Astrocyte (in vitro differentiated cells and primary cell): ENCODE measurements at regions not wholly inside any gene's neighbourhood (a gene's known extent, or its start where the extent isn't known, plus 50 kb on each side); places are given as distances from the start of the nearest gene placed in this dataset.

Experiments
- DNase-seq: peaks from one replicate; pipeline ENCODE4 v3.0.0-alpha.2; 2010; ENCODE audit warnings: low read depth
- FAIRE-seq: peaks from 2 replicates; lab custom pipeline; 2011; peaks lifted over from hg19 to GRCh38; lab: Jason Lieb, UNC
- H2AFZ ChIP-seq: 2 replicates; pipeline ENCODE4 v1.6.0; 2012; ENCODE audit warnings: low read depth, low read length, inconsistent platforms
- H3K27ac ChIP-seq: 2 replicates; pipeline ENCODE4 v1.5.1; 2011; ENCODE audit warnings: low read depth, low read length, inconsistent platforms
- H3K27me3 ChIP-seq: 2 replicates; pipeline ENCODE4 v1.6.0; 2011; ENCODE audit warnings: low read length, inconsistent platforms; ENCODE audit not compliant: insufficient read depth
- H3K36me3 ChIP-seq: 2 replicates; pipeline ENCODE4 v1.5.1; 2011; ENCODE audit warnings: low read length, inconsistent platforms; ENCODE audit not compliant: insufficient read depth
- H3K4me1 ChIP-seq: 2 replicates; pipeline ENCODE4 v1.5.1; 2011; ENCODE audit warnings: low read length, inconsistent platforms; ENCODE audit not compliant: insufficient read depth
- H3K4me2 ChIP-seq: 2 replicates; pipeline ENCODE4 v1.6.0; 2012; ENCODE audit warnings: low read length, inconsistent platforms
- H3K4me3 ChIP-seq: 2 replicates; pipeline ENCODE4 v1.5.1; 2011; ENCODE audit warnings: low read depth, mild to moderate bottlenecking, low read length, inconsistent platforms; ENCODE audit not compliant: insufficient read depth
- H3K79me2 ChIP-seq: 2 replicates; pipeline ENCODE4 v1.6.0; 2012; ENCODE audit warnings: mild to moderate bottlenecking, low read length, inconsistent platforms; ENCODE audit not compliant: insufficient read depth
- H3K9ac ChIP-seq: 2 replicates; pipeline ENCODE4 v1.6.0; 2012; ENCODE audit warnings: mild to moderate bottlenecking, low read length, inconsistent platforms
- H3K9me3 ChIP-seq: 2 replicates; pipeline ENCODE4 v1.5.1; 2012; ENCODE audit warnings: low read depth, mild to moderate bottlenecking, low read length, inconsistent platforms; ENCODE audit not compliant: insufficient read depth
- H4K20me1 ChIP-seq: 2 replicates; pipeline ENCODE4 v1.6.0; 2012; ENCODE audit warnings: low read length, inconsistent platforms; ENCODE audit not compliant: insufficient read depth
- H3K27ac Mint-ChIP-seq: one replicate; pipeline ENCODE4 v1.8.0; 2021; ENCODE audit warnings: mild to moderate bottlenecking, mixed read lengths; ENCODE audit not compliant: unreplicated experiment
- H3K27me3 Mint-ChIP-seq: one replicate; pipeline ENCODE4 v1.8.0; 2021; ENCODE audit warnings: low read depth, mixed read lengths; ENCODE audit not compliant: unreplicated experiment
- H3K36me3 Mint-ChIP-seq: one replicate; pipeline ENCODE4 v1.8.0; 2021; ENCODE audit warnings: low read depth, mixed read lengths; ENCODE audit not compliant: unreplicated experiment
- H3K4me1 Mint-ChIP-seq: one replicate; pipeline ENCODE4 v1.8.0; 2021; ENCODE audit warnings: low read depth, mixed read lengths; ENCODE audit not compliant: unreplicated experiment
- H3K4me3 Mint-ChIP-seq: one replicate; pipeline ENCODE4 v1.8.0; 2021; ENCODE audit warnings: mild to moderate bottlenecking, moderate library complexity, mixed read lengths; ENCODE audit not compliant: unreplicated experiment
- H3K9me3 Mint-ChIP-seq: one replicate; pipeline ENCODE4 v1.8.0; 2021; ENCODE audit warnings: mild to moderate bottlenecking, mixed read lengths; ENCODE audit not compliant: unreplicated experiment
- EZH2 ChIP-seq: IDR thresholded peaks from 2 replicates; pipeline ENCODE4 v1.6.1; 2012; ENCODE audit warnings: mild to moderate bottlenecking, low read length, inconsistent platforms; ENCODE audit not compliant: insufficient read depth
- TF ChIP-seq, protein P1 (sequence below): IDR thresholded peaks from 2 replicates; pipeline ENCODE4 v1.5.1; 2011; ENCODE audit warnings: low read depth, mild to moderate bottlenecking, inconsistent platforms, low read length, moderate library complexity; ENCODE audit not compliant: insufficient read depth

DNA sequence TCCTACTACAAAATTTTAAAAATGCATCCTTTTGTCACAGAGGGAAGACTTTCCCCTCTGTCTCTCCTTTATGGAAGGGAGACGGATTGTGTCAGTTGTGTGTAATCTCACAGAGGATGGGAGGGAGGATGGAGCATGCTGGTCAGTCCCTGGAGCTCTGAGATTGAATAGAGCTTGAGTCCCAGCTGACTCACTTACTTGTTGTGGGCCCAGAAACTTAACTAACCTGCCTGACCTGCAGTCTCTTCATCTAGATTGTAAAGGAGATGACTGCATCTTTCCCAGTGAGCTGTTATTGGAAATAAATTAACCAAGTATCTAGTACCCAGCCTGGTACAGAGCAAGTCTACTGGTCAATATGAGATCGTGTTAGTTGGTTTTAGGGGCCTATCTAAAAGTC, 77.9 kb upstream of the ADO start:
- Mint-ChIP-seq H3K9me3 (no peaks in the 10 kb centered on the region), H3K4me3 (no peak overlapping the region), H3K27ac (no peak overlapping the region), H3K36me3 (peaks cover 3% of the 10 kb centered on the region), H3K27me3 (peaks cover 10% of the 10 kb centered on the region), H3K4me1 (peaks cover 18% of the 10 kb centered on the region)
- no peak for TF ChIP-seq EZH2
- TF ChIP-seq, protein P1, sequence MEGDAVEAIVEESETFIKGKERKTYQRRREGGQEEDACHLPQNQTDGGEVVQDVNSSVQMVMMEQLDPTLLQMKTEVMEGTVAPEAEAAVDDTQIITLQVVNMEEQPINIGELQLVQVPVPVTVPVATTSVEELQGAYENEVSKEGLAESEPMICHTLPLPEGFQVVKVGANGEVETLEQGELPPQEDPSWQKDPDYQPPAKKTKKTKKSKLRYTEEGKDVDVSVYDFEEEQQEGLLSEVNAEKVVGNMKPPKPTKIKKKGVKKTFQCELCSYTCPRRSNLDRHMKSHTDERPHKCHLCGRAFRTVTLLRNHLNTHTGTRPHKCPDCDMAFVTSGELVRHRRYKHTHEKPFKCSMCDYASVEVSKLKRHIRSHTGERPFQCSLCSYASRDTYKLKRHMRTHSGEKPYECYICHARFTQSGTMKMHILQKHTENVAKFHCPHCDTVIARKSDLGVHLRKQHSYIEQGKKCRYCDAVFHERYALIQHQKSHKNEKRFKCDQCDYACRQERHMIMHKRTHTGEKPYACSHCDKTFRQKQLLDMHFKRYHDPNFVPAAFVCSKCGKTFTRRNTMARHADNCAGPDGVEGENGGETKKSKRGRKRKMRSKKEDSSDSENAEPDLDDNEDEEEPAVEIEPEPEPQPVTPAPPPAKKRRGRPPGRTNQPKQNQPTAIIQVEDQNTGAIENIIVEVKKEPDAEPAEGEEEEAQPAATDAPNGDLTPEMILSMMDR, result no peak
- no peaks in the 10 kb centered on the region for H4K20me1 ChIP-seq
- H3K4me3 ChIP-seq, result no peak overlapping the region
- peaks cover 37% of the 10 kb centered on the region for H3K27me3 ChIP-seq
- H3K4me1 ChIP-seq, result no peaks in the 10 kb centered on the region
- H3K79me2 ChIP-seq, result no peaks in the 10 kb centered on the region
- no peaks in the 10 kb centered on the region for H3K9me3 ChIP-seq
- no peak overlapping the region for H3K4me2 ChIP-seq
- no peak for DNase-seq
- no peak for FAIRE-seq
- H3K9ac ChIP-seq, result no peak overlapping the region
- H2AFZ ChIP-seq, result no peak overlapping the region
- H3K36me3 ChIP-seq, result no peaks in the 10 kb centered on the region
- H3K27ac ChIP-seq, result no peak overlapping the region

DNA sequence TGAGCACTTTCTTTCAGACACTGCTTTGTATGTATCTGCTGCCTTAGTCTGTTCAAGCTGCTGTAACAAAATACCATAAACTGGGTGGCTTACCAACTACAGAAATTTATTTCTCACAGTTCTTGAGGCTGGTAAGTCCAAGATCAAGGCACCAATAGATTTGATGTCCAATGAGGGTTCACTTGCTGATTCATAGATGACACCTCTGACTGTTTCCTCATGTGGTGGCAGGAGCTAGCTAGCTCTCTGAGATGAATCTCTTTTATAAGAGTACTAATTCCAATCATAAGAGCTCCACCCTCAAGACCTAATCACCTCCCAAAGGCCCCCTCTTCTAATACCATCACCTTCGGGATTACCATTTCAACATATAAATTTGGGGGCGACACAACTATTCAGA, 76.6 kb upstream of the ADO start:
- DNase-seq (no peak), FAIRE-seq (no peak)
- Mint-ChIP-seq H3K27me3 (peaks cover 10% of the 10 kb centered on the region), H3K4me3 (no peak overlapping the region), H3K27ac (no peak overlapping the region), H3K36me3 (peaks cover 2% of the 10 kb centered on the region), H3K9me3 (no peaks in the 10 kb centered on the region), H3K4me1 (peaks cover 27% of the 10 kb centered on the region)
- H3K9me3 ChIP-seq, result no peaks in the 10 kb centered on the region
- no peak for TF ChIP-seq EZH2
- TF ChIP-seq, protein P1, result no peak
- peaks cover 33% of the 10 kb centered on the region for H3K27me3 ChIP-seq
- no peak overlapping the region for H2AFZ ChIP-seq
- H3K79me2 ChIP-seq, result no peaks in the 10 kb centered on the region
- H3K36me3 ChIP-seq, result no peaks in the 10 kb centered on the region
- peaks cover 6% of the 10 kb centered on the region for H3K4me1 ChIP-seq
- H3K4me3 ChIP-seq, result no peak overlapping the region
- no peaks in the 10 kb centered on the region for H4K20me1 ChIP-seq
- H3K9ac ChIP-seq, result no peak overlapping the region
- H3K4me2 ChIP-seq, result no peak overlapping the region
- no peak overlapping the region for H3K27ac ChIP-seq

DNA sequence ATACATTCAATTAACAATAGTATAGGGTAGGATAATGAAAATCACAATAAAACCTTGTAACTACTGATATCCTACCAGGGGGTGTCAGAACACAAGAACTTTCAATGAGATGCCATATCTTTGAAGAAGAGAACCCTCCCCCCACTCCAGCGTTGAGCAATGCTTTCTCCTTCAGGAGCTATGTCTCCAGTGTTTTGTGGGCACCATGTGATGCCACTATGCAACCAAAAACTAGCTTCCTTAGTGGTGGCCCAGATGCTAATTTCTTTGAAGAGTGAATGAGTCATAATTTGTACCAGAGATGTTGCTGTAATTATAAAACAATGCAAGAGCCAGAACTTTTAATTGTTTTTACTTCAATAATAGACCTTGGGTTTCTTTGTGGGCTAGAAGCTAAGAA, 76.0 kb upstream of the ADO start:
- Histone ChIP-seq H3K4me3 (no peak overlapping the region), H4K20me1 (no peaks in the 10 kb centered on the region), H3K27ac (no peak overlapping the region), H3K4me2 (no peak overlapping the region), H3K9me3 (no peaks in the 10 kb centered on the region), H3K4me1 (peaks cover 11% of the 10 kb centered on the region), H3K79me2 (no peaks in the 10 kb centered on the region), H3K9ac (no peak overlapping the region), H3K27me3 (peaks cover 30% of the 10 kb centered on the region), H2AFZ (no peak overlapping the region), H3K36me3 (no peaks in the 10 kb centered on the region)
- H3K4me3 Mint-ChIP-seq, result no peak overlapping the region
- H3K36me3 Mint-ChIP-seq, result no peaks in the 10 kb centered on the region
- peaks cover 7% of the 10 kb centered on the region for H3K27me3 Mint-ChIP-seq
- TF ChIP-seq, protein P1, result no peak
- no peak for TF ChIP-seq EZH2
- FAIRE-seq (no peak), DNase-seq (no peak)
- H3K9me3 Mint-ChIP-seq, result no peaks in the 10 kb centered on the region
- peaks cover 32% of the 10 kb centered on the region for H3K4me1 Mint-ChIP-seq
- no peak overlapping the region for H3K27ac Mint-ChIP-seq
